ENCODE measurements at regions not wholly inside any gene's neighbourhood (a gene's known extent, or its start where the extent isn't known, plus 50 kb on each side); places are given as distances from the start of the nearest gene placed in this dataset.

GRCh38 chr10:110373857-110374654, 69.3 kb upstream of the SMNDC1 start:
- DNase-seq (ENCODE audit: low read depth in 3 of 3, low spot score in 1 of 3): no peak

GRCh38 chr10:110375121-110375520, 70.4 kb upstream of the SMNDC1 start:
- DNase-seq (ENCODE audit: low read depth in 3 of 3, low spot score in 1 of 3): no peak

- no peak for DNase-seq (ENCODE audit: low read depth in 3 of 3, low spot score in 1 of 3)
These were observed 71.5 kb upstream of the SMNDC1 start for GRCh38 chr10:110376021-110376766.

- no peak for DNase-seq (ENCODE audit: low read depth in 3 of 3, low spot score in 1 of 3)
These were observed 72.0 kb upstream of the SMNDC1 start for GRCh38 chr10:110376767-110377160.

GRCh38 chr10:110378006-110378405, 73.3 kb upstream of the SMNDC1 start:
- no peak for DNase-seq (ENCODE audit: low read depth in 3 of 3, low spot score in 1 of 3)

GRCh38 chr10:110378533-110379108, 73.9 kb upstream of the SMNDC1 start:
- DNase-seq (ENCODE audit: low read depth in 3 of 3, low spot score in 1 of 3): no peak

GRCh38 chr10:110379831-110380230, 75.1 kb upstream of the SMNDC1 start:
- no peak for DNase-seq (ENCODE audit: low read depth in 3 of 3, low spot score in 1 of 3)

- no peak for DNase-seq (ENCODE audit: low read depth in 3 of 3, low spot score in 1 of 3)
These were observed 75.6 kb upstream of the SMNDC1 start for GRCh38 chr10:110380293-110380692.

GRCh38 chr10:110382695-110383094, 78.0 kb upstream of the SMNDC1 start:
- no peak for DNase-seq (ENCODE audit: low read depth in 3 of 3, low spot score in 1 of 3)

- no peak for DNase-seq (ENCODE audit: low read depth in 3 of 3, low spot score in 1 of 3)
These were observed 82.9 kb upstream of the SMNDC1 start for GRCh38 chr10:110387617-110387982.

GRCh38 chr10:110387983-110388686, 83.4 kb upstream of the SMNDC1 start:
- peak in 1 of 3 donors; percentile 37 for DNase-seq (ENCODE audit: low read depth in 3 of 3, low spot score in 1 of 3)

GRCh38 chr10:110388687-110389052, 84.0 kb upstream of the SMNDC1 start:
- no peak for DNase-seq (ENCODE audit: low read depth in 3 of 3, low spot score in 1 of 3)

GRCh38 chr10:110389255-110389654, 84.5 kb upstream of the SMNDC1 start:
- no peak for DNase-seq (ENCODE audit: low read depth in 3 of 3, low spot score in 1 of 3)

- no peak for DNase-seq (ENCODE audit: low read depth in 3 of 3, low spot score in 1 of 3)
These were observed 86.8 kb upstream of the SMNDC1 start for GRCh38 chr10:110391541-110391940.

GRCh38 chr10:110392121-110392520, 87.4 kb upstream of the SMNDC1 start:
- DNase-seq (ENCODE audit: low read depth in 3 of 3, low spot score in 1 of 3): no peak

- DNase-seq (ENCODE audit: low read depth in 3 of 3, low spot score in 1 of 3): no peak
These were observed 88.4 kb upstream of the SMNDC1 start for GRCh38 chr10:110392868-110393740.

GRCh38 chr10:110393866-110394265, 89.1 kb upstream of the SMNDC1 start:
- no peak for DNase-seq (ENCODE audit: low read depth in 3 of 3, low spot score in 1 of 3)

- no peak for DNase-seq (ENCODE audit: low read depth in 3 of 3, low spot score in 1 of 3)
These were observed 89.6 kb upstream of the SMNDC1 start for GRCh38 chr10:110394296-110394695.

- no peak for DNase-seq (ENCODE audit: low read depth in 3 of 3, low spot score in 1 of 3)
These were observed 90.2 kb upstream of the SMNDC1 start for GRCh38 chr10:110394898-110395297.

GRCh38 chr10:110395350-110396283, 90.9 kb upstream of the SMNDC1 start:
- no peak for DNase-seq (ENCODE audit: low read depth in 3 of 3, low spot score in 1 of 3)

All from stimulated activated CD4-positive, alpha-beta T cell treated with anti-CD3 and anti-CD28 coated beads, TNF-alpha, amount 100 ng/mL, for 1 hour (primary cell).